ENCODE measurements at regions not wholly inside any gene's neighbourhood (a gene's known extent, or its start where the extent isn't known, plus 50 kb on each side); places are given as distances from the start of the nearest gene placed in this dataset.
A peak's percentile ranks its signal among the peaks of the same experiment; 100 is the strongest.

- no peak overlapping the region for H3K4me3 Mint-ChIP-seq
- H3K36me3 Mint-ChIP-seq (ENCODE audit: low read depth), result peaks cover 3% of the 10 kb centered on the region
- peaks cover 7% of the 10 kb centered on the region for H3K4me1 Mint-ChIP-seq
- peaks cover 7% of the 10 kb centered on the region for H3K9me3 Mint-ChIP-seq
- H3K27ac Mint-ChIP-seq (ENCODE audit: unreplicated experiment), result no peak overlapping the region
- DNase-seq (ENCODE audit: low read depth, low spot score), result no peak
- no peaks in the 10 kb centered on the region for H3K27me3 Mint-ChIP-seq (ENCODE audit: low read depth)
- TF ChIP-seq CTCF (conservative IDR thresholded peaks at IDR 0.05), result no peak
Measured at GRCh38 chr5:117177302-117177701, 602.7 kb upstream of the SEMA6A start.

DNA sequence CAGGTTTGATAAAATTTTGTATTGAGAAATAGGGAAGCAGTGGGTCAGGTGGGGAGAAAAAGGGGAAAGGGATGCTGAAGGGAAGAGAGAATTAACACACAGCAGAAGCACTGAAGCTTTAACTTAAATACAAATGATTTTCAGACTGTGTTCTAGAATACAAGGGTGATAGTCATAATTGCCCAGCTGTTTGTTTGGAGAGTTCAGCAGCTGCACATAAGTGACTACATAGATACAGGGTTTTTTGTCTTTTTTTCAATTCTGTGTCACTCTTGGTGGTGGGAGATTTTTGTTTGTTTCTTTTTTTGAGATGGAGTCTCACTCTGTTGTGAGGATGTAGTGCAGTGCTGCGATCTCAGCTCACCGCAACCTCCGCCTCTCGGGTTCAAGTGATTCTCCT is 590.4 kb upstream of the SEMA6A start:
- Mint-ChIP-seq H3K27me3 (ENCODE audit: low read depth) (no peaks in the 10 kb centered on the region), H3K36me3 (ENCODE audit: low read depth) (no peaks in the 10 kb centered on the region), H3K27ac (ENCODE audit: unreplicated experiment) (peak overlapping the region; percentile 71), H3K9me3 (peaks cover 9% of the 10 kb centered on the region), H3K4me1 (peaks cover 33% of the 10 kb centered on the region), H3K4me3 (no peak overlapping the region)
- no peak for DNase-seq (ENCODE audit: low read depth, low spot score)
- TF ChIP-seq CTCF (conservative IDR thresholded peaks at IDR 0.05), result no peak

- peaks cover 4% of the 10 kb centered on the region for H3K9me3 Mint-ChIP-seq
- DNase-seq (ENCODE audit: low read depth, low spot score), result no peak
- no peak for TF ChIP-seq CTCF (conservative IDR thresholded peaks at IDR 0.05)
- H3K4me3 Mint-ChIP-seq, result no peak overlapping the region
- no peaks in the 10 kb centered on the region for H3K36me3 Mint-ChIP-seq (ENCODE audit: low read depth)
- no peak overlapping the region for H3K27ac Mint-ChIP-seq (ENCODE audit: unreplicated experiment)
- H3K27me3 Mint-ChIP-seq (ENCODE audit: low read depth), result no peaks in the 10 kb centered on the region
- H3K4me1 Mint-ChIP-seq, result peaks cover 45% of the 10 kb centered on the region
Measured at GRCh38 chr5:117161718-117162335, 587.2 kb upstream of the SEMA6A start.

- Mint-ChIP-seq H3K9me3 (peaks cover 9% of the 10 kb centered on the region), H3K27ac (ENCODE audit: unreplicated experiment) (no peak overlapping the region), H3K27me3 (ENCODE audit: low read depth) (no peaks in the 10 kb centered on the region), H3K36me3 (ENCODE audit: low read depth) (peaks cover 3% of the 10 kb centered on the region), H3K4me1 (peaks cover 44% of the 10 kb centered on the region), H3K4me3 (no peak overlapping the region)
- TF ChIP-seq CTCF (conservative IDR thresholded peaks at IDR 0.05), result no peak
- DNase-seq (ENCODE audit: low read depth, low spot score), result no peak
Measured at GRCh38 chr5:117160391-117160790, 585.8 kb upstream of the SEMA6A start.

GRCh38 chr5:117149312-117149711 is 574.7 kb upstream of the SEMA6A start:
- DNase-seq (ENCODE audit: low read depth, low spot score), result no peak
- Mint-ChIP-seq H3K27me3 (ENCODE audit: low read depth) (no peaks in the 10 kb centered on the region), H3K9me3 (no peaks in the 10 kb centered on the region), H3K36me3 (ENCODE audit: low read depth) (no peaks in the 10 kb centered on the region), H3K27ac (ENCODE audit: unreplicated experiment) (no peak overlapping the region), H3K4me1 (no peaks in the 10 kb centered on the region), H3K4me3 (no peak overlapping the region)
- TF ChIP-seq CTCF (conservative IDR thresholded peaks at IDR 0.05), result no peak

Measured in neural crest cell (in vitro differentiated cells).